Fibroblast of lung (primary cell): ENCODE measurements at regions not wholly inside any gene's neighbourhood (a gene's known extent, or its start where the extent isn't known, plus 50 kb on each side); places are given as distances from the start of the nearest gene placed in this dataset.
"Not testable (repeated sequence)": the region's sequence is repeated elsewhere in the genome, so short reads cannot be mapped to it uniquely, and the experiment has no call there.

Source experiments
- DNase-seq, 2 donors: peaks; one replicate each; pipeline versions ENCODE4 v3.0.0 to v3.0.0-alpha.2; 2010; ENCODE audit warnings: low read depth in 2 of 2
- H2AFZ ChIP-seq: 2 replicates; pipeline ENCODE4 v1.5.1; 2012; ENCODE audit warnings: low read length, control low read depth, inconsistent platforms
- H3K27ac ChIP-seq: 2 replicates; pipeline ENCODE4 v1.5.1; 2011; ENCODE audit warnings: low read length, control low read depth; ENCODE audit not compliant: insufficient read depth
- H3K27me3 ChIP-seq: 2 replicates; pipeline ENCODE4 v1.5.1; 2011; ENCODE audit warnings: mild to moderate bottlenecking, low read length; ENCODE audit not compliant: control insufficient read depth, insufficient read depth
- H3K36me3 ChIP-seq: 2 replicates; pipeline ENCODE4 v1.5.1; 2011; ENCODE audit warnings: low read length; ENCODE audit not compliant: control insufficient read depth, insufficient read depth
- H3K4me1 ChIP-seq: 2 replicates; pipeline ENCODE4 v1.5.1; 2011; ENCODE audit warnings: low read length; ENCODE audit not compliant: control insufficient read depth, insufficient read depth; ENCODE audit errors: extremely low read depth
- H3K4me2 ChIP-seq: 2 replicates; pipeline ENCODE4 v1.5.1; 2011; ENCODE audit warnings: low read length, control low read depth; ENCODE audit not compliant: insufficient read depth; ENCODE audit errors: extremely low read depth
- H3K4me3 ChIP-seq, 4 experiments: fragments of 200-600 bp in 1 of 4; sonication (generic) in 1 of 4; replicated peaks in 1 of 4; 2 replicates each; pipeline ENCODE4 v1.5.1; 2011 to 2016; ENCODE audit warnings: low read length in 4 of 4, low read depth in 3 of 4, mild to moderate bottlenecking in 3 of 4, control low read depth in 2 of 4, inconsistent platforms in 1 of 4, mixed read lengths in 1 of 4; ENCODE audit not compliant: insufficient read depth in 1 of 4; ENCODE audit errors: control extremely low read depth in 1 of 4
- H3K79me2 ChIP-seq: 2 replicates; pipeline ENCODE4 v1.5.1; 2012; ENCODE audit warnings: mild to moderate bottlenecking, low read length, inconsistent platforms; ENCODE audit not compliant: control insufficient read depth, insufficient read depth
- H3K9ac ChIP-seq: 2 replicates; pipeline ENCODE4 v1.5.1; 2011; ENCODE audit warnings: mild to moderate bottlenecking, low read length, control low read depth; ENCODE audit not compliant: insufficient read depth
- H3K9me3 ChIP-seq: 2 replicates; pipeline ENCODE4 v1.5.1; 2012; ENCODE audit warnings: low read depth, low read length; ENCODE audit not compliant: control insufficient read depth, insufficient read depth
- H4K20me1 ChIP-seq: 2 replicates; pipeline ENCODE4 v1.5.1; 2011; ENCODE audit warnings: low read length; ENCODE audit not compliant: control insufficient read depth, insufficient read depth; ENCODE audit errors: extremely low read depth
- CTCF ChIP-seq, 2 donors: IDR thresholded peaks in 1 of 2; conservative IDR thresholded peaks in 1 of 2; 1 replicate in 1 of 2; 2 replicates in 1 of 2; pipeline ENCODE4 v1.5.1; 2011 to 2012; ENCODE audit warnings: low read length in 2 of 2, control low read depth in 1 of 2, inconsistent platforms in 1 of 2, low read depth in 1 of 2, mild to moderate bottlenecking in 1 of 2
- EZH2 ChIP-seq: IDR thresholded peaks from 2 replicates; pipeline ENCODE4 v1.5.1; 2012; ENCODE audit warnings: low read length, control low read depth, mild to moderate bottlenecking; ENCODE audit errors: missing control alignments

GRCh38 chr11:90465553-90465952, 242.7 kb upstream of the CHORDC1 start:
- H3K4me1 ChIP-seq: no peaks in the 10 kb centered on the region
- no peak overlapping the region for H3K27ac ChIP-seq
- DNase-seq: no peak
- H4K20me1 ChIP-seq: no peaks in the 10 kb centered on the region
- no peak overlapping the region for H3K4me3 ChIP-seq
- H3K27me3 ChIP-seq: no peaks in the 10 kb centered on the region
- H3K4me2 ChIP-seq: no peak overlapping the region
- no peaks in the 10 kb centered on the region for H3K9me3 ChIP-seq
- no peaks in the 10 kb centered on the region for H3K36me3 ChIP-seq
- no peak overlapping the region for H2AFZ ChIP-seq
- TF ChIP-seq CTCF (conservative IDR thresholded peaks at IDR 0.05 in 1 of 2, IDR thresholded peaks at IDR 0.05 in 1 of 2; ENCODE audit: low read depth in 1 of 2, low read length in 2 of 2) (no peak), EZH2 (no peak)
- H3K79me2 ChIP-seq: no peaks in the 10 kb centered on the region
- H3K9ac ChIP-seq: no peak overlapping the region

DNA sequence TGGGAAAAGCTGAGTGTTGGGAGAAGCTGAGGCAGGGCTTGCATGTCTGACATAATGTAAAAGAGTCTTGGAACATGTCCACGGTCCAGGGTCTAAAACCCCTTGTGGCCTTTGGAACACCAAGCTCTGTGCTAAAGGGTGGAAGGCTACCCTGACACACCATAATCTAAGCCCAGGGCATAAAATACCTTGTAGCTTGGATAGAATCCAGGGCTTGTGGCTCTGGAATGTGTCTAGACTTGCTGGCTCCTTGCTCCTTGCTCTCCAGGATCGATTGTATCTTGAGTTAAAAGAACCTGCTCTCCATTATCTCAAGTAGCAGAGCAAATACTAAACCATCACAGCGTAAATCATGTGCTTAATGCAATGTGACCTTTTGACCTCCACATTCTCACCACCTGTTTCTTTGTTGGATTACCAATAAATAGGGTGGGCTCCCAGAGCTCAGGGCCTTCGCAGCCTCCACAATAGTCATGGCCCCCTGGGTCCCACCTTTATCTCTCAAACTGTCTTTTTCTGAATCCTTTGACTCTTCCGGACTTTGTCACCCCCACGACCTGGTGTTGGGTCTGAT, 232.6 kb upstream of the CHORDC1 start:
- not testable (repeated sequence) for H3K4me2 ChIP-seq, H3K9ac ChIP-seq, H3K9me3 ChIP-seq, DNase-seq, H4K20me1 ChIP-seq, H3K79me2 ChIP-seq, H3K36me3 ChIP-seq, H3K27ac ChIP-seq, H3K27me3 ChIP-seq, H3K4me3 ChIP-seq, H3K4me1 ChIP-seq, H2AFZ ChIP-seq

DNA sequence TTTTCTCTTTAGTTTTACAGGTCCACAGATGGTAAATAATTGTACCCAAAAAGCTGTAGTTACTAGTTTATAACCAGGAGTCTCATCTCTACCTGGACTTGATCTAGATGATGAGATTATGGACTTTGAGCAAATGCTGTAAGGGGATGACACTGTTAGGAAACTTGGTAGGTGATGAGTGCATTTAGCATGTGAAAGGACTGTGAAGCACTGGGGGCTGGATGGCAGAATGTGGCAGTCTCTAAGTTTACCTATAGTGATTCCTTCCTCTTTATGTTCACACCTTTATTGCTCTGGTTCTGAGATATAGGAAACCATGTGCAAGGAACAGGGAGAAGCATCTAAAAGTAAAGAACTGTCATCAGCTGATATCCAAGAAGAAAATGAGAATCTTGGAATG, 230.7 kb upstream of the CHORDC1 start:
- Histone ChIP-seq H3K9me3 (no peaks in the 10 kb centered on the region), H3K27ac (no peak overlapping the region), H4K20me1 (no peaks in the 10 kb centered on the region), H3K4me3 (no peak overlapping the region), H3K9ac (no peak overlapping the region), H3K4me2 (no peak overlapping the region), H3K27me3 (no peaks in the 10 kb centered on the region), H3K79me2 (no peaks in the 10 kb centered on the region), H3K4me1 (no peaks in the 10 kb centered on the region), H2AFZ (no peak overlapping the region), H3K36me3 (no peaks in the 10 kb centered on the region)
- no peak for DNase-seq
- no peak for TF ChIP-seq CTCF (conservative IDR thresholded peaks at IDR 0.05 in 1 of 2, IDR thresholded peaks at IDR 0.05 in 1 of 2; ENCODE audit: low read depth in 1 of 2, low read length in 2 of 2)
- no peak for TF ChIP-seq EZH2
